Natural killer cell (primary cell): ENCODE measurements at regions not wholly inside any gene's neighbourhood (a gene's known extent, or its start where the extent isn't known, plus 50 kb on each side); places are given as distances from the start of the nearest gene placed in this dataset.

Experiments used
- ATAC-seq, 3 donors: fragments of 150-1000 bp in 2 of 3; fragments of 200-7000 bp in 1 of 3; cut with Tn5 transposase; 1 replicate in 1 of 3; 2 replicates in 2 of 3; pipeline ENCODE4 v1.10.0; 2021; ENCODE audit warnings: mild to moderate bottlenecking in 2 of 3, moderate library complexity in 2 of 3
- DNase-seq, 2 donors: peaks; one replicate each; pipeline versions ENCODE4 v3.0.0 to v3.0.0-alpha.2; 2013 to 2021; ENCODE audit warnings: mixed read lengths in 1 of 2
- H3K27ac ChIP-seq: one replicate; pipeline ENCODE4 v1.5.1; 2013; ENCODE audit warnings: mild to moderate bottlenecking, low read length
- H3K27me3 ChIP-seq: one replicate; pipeline ENCODE4 v1.6.1; 2013; ENCODE audit warnings: low read length; ENCODE audit not compliant: control insufficient read depth, insufficient read depth
- H3K36me3 ChIP-seq: one replicate; pipeline ENCODE4 v1.6.1; 2013; ENCODE audit warnings: low read length; ENCODE audit not compliant: control insufficient read depth, insufficient read depth
- H3K4me1 ChIP-seq: one replicate; pipeline ENCODE4 v1.6.1; 2013; ENCODE audit warnings: low read length; ENCODE audit not compliant: control insufficient read depth, insufficient read depth
- H3K4me3 ChIP-seq: one replicate; pipeline ENCODE4 v1.5.1; 2013; ENCODE audit warnings: low read length
- H3K9me3 ChIP-seq: one replicate; pipeline ENCODE4 v1.6.1; 2013; ENCODE audit warnings: low read length; ENCODE audit not compliant: control insufficient read depth, insufficient read depth
- H3K27ac Mint-ChIP-seq, 2 donors: one replicate each; pipeline ENCODE4 v1.8.0; 2022; ENCODE audit warnings: mild to moderate bottlenecking in 2 of 2, mixed read lengths in 2 of 2, moderate library complexity in 1 of 2
- H3K27me3 Mint-ChIP-seq, 2 donors: one replicate each; pipeline ENCODE4 v1.8.0; 2022; ENCODE audit warnings: low read depth in 2 of 2, mixed read lengths in 2 of 2
- H3K36me3 Mint-ChIP-seq: one replicate; pipeline ENCODE4 v1.8.0; 2022; ENCODE audit warnings: mixed read lengths
- H3K4me1 Mint-ChIP-seq, 2 donors: one replicate each; pipeline ENCODE4 v1.8.0; 2022; ENCODE audit warnings: mixed read lengths in 2 of 2
- H3K4me3 Mint-ChIP-seq: one replicate; pipeline ENCODE4 v1.8.0; 2022; ENCODE audit warnings: mild to moderate bottlenecking, moderate library complexity, mixed read lengths
- H3K9me3 Mint-ChIP-seq, 2 donors: one replicate each; pipeline ENCODE4 v1.8.0; 2022; ENCODE audit warnings: mixed read lengths in 2 of 2
- WGBS: methylation state at CpG from one replicate; pipeline ENCODE4 v1.1.7; 2013; ENCODE audit warnings: missing lambda C conversion rate; ENCODE audit not compliant: insufficient coverage; 5-methylcytosine and 5-hydroxymethylcytosine counted together
- intact Hi-C: fragments of 100-400 bp; cut with micrococcal nuclease; formaldehyde crosslinking; loops from one replicate; pipeline ENCODE4 v1.14.2; 2022
- TF ChIP-seq, protein P1 (sequence below): fragments of 200-600 bp; IDR thresholded peaks from one replicate; pipeline ENCODE4 v1.8.0; 2022; ENCODE audit warnings: antibody characterized with exemption

DNA sequence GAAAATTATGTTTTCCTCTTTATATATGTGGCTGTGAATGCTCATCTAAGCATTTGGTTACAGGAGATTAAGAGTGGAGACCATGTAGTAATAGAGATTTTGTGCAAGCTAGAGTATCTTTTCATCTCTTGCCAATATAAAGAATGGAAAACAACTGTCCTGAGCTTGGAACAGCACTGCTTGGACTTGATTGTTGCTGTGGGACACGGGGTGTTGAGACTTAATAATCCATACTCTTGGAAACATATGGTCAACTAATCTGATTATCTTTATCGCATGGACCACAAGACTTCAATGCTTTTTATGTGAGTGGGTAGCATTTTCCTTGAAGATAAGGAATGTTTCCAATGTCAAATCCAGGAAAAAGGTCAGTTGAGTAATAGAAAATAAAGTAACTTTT is 806.3 kb downstream of the DIPK2A start:
- H3K36me3 ChIP-seq, result no peaks in the 10 kb centered on the region
- 93% methylated on average over 2 of the region's 2 CpGs for WGBS
- H3K4me1 Mint-ChIP-seq, result no peaks in the 10 kb centered on the region
- H3K4me3 ChIP-seq, result no peak overlapping the region
- DNase-seq (no peak), ATAC-seq (no peak)
- H3K36me3 Mint-ChIP-seq, result no peaks in the 10 kb centered on the region
- no peaks in the 10 kb centered on the region for H3K4me1 ChIP-seq
- intact Hi-C loops, result no loop called here
- H3K27ac Mint-ChIP-seq, result no peak overlapping the region
- H3K9me3 Mint-ChIP-seq, result peaks cover 0 to 4% of the 10 kb centered on the region in 2 donors
- H3K9me3 ChIP-seq, result no peaks in the 10 kb centered on the region
- TF ChIP-seq, protein P1, sequence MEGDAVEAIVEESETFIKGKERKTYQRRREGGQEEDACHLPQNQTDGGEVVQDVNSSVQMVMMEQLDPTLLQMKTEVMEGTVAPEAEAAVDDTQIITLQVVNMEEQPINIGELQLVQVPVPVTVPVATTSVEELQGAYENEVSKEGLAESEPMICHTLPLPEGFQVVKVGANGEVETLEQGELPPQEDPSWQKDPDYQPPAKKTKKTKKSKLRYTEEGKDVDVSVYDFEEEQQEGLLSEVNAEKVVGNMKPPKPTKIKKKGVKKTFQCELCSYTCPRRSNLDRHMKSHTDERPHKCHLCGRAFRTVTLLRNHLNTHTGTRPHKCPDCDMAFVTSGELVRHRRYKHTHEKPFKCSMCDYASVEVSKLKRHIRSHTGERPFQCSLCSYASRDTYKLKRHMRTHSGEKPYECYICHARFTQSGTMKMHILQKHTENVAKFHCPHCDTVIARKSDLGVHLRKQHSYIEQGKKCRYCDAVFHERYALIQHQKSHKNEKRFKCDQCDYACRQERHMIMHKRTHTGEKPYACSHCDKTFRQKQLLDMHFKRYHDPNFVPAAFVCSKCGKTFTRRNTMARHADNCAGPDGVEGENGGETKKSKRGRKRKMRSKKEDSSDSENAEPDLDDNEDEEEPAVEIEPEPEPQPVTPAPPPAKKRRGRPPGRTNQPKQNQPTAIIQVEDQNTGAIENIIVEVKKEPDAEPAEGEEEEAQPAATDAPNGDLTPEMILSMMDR, result no peak
- no peak overlapping the region for H3K4me3 Mint-ChIP-seq
- H3K27me3 Mint-ChIP-seq, result no peaks in the 10 kb centered on the region
- no peaks in the 10 kb centered on the region for H3K27me3 ChIP-seq
- no peak overlapping the region for H3K27ac ChIP-seq

DNA sequence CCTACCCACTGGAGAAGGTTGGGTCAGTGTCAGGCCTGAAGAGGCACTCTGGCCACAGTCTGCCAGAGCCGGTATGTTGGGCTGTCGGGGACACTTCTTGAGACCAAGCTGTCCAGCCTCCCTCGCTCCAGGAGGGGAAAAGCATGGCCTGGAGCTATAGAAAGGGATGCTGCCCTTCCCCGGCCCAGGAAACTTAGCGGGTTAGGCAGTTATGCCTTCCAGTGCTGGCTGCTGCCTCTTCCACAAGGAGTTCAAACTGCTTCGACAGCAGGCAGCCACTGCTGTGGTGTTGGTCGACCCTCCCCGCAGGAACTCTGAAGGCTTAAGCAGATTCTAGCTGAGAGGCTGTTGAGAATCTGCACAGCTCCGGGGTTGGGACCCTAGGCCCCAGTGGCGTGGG is 819.4 kb downstream of the DIPK2A start:
- H3K27ac Mint-ChIP-seq, result no peak overlapping the region
- no peaks in the 10 kb centered on the region for H3K4me1 Mint-ChIP-seq
- 89% methylated on average over 10 of the region's 10 CpGs for WGBS
- TF ChIP-seq, protein P1, result no peak
- peaks cover 5% of the 10 kb centered on the region for H3K9me3 ChIP-seq
- no peaks in the 10 kb centered on the region for H3K36me3 ChIP-seq
- no peak overlapping the region for H3K4me3 Mint-ChIP-seq
- intact Hi-C loops, result no loop called here
- H3K27ac ChIP-seq, result no peak overlapping the region
- H3K27me3 Mint-ChIP-seq, result no peaks in the 10 kb centered on the region
- no peaks in the 10 kb centered on the region for H3K27me3 ChIP-seq
- DNase-seq (no peak), ATAC-seq (no peak)
- H3K9me3 Mint-ChIP-seq, result peaks cover 0 to 2% of the 10 kb centered on the region in 2 donors
- no peaks in the 10 kb centered on the region for H3K36me3 Mint-ChIP-seq
- H3K4me1 ChIP-seq, result no peaks in the 10 kb centered on the region
- no peak overlapping the region for H3K4me3 ChIP-seq

DNA sequence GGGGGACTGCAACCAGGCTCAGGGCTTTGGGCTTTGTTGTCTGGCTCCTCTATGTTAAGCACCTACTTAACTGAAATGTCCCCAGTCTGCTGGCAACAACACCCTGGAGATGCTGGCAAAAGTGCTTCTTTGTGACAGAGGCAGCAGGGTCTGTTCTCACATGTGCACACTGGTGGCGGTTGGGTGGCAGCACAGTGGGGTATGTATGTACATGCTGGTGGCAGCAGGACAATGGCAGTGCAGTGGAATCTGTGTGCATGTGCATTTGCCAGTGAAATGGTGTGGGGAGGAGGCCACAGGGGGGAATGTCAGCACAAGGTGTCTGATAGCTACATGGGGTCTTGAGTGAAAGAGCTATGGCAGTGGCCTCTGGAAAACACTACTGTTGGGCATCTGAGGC is 830.3 kb downstream of the DIPK2A start:
- Mint-ChIP-seq H3K27me3 (no peaks in the 10 kb centered on the region), H3K27ac (no peak overlapping the region), H3K4me1 (no peaks in the 10 kb centered on the region), H3K36me3 (no peaks in the 10 kb centered on the region), H3K4me3 (no peak overlapping the region), H3K9me3 (peaks cover 13 to 18% of the 10 kb centered on the region in 2 donors)
- Histone ChIP-seq H3K27me3 (no peaks in the 10 kb centered on the region), H3K4me1 (no peaks in the 10 kb centered on the region), H3K36me3 (no peaks in the 10 kb centered on the region), H3K27ac (no peak overlapping the region), H3K4me3 (no peak overlapping the region), H3K9me3 (no peaks in the 10 kb centered on the region)
- intact Hi-C loops, result no loop called here
- DNase-seq, result no peak
- ATAC-seq, result no peak
- TF ChIP-seq, protein P1, result no peak
- 100% methylated on average over 1 of the region's 1 CpG for WGBS

DNA sequence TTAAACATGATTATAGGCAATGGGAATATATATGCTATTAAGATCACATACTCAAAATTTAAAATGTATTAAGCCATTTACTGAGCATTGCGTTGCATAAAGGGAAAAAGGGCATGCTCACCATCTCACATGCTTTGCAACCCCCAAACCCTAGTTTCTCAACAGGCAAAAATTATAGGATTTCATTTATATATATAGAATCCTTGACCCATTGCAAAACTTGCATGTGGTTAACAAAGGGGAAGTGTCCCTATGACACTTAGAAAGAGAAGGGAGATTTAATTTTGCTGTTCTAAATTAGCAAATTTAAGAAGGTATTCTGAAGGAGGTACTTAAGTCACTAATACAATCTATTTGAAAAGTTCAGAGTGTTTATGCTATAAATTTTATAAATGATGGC is 837.8 kb downstream of the DIPK2A start:
- H3K4me3 ChIP-seq, result no peak overlapping the region
- Mint-ChIP-seq H3K27ac (no peak overlapping the region), H3K9me3 (peaks cover 10 to 13% of the 10 kb centered on the region in 2 donors), H3K4me3 (no peak overlapping the region), H3K27me3 (no peaks in the 10 kb centered on the region), H3K4me1 (no peaks in the 10 kb centered on the region), H3K36me3 (no peaks in the 10 kb centered on the region)
- no CpG with 5 or more reads among the region's 1 CpG for WGBS
- DNase-seq (no peak), ATAC-seq (no peak)
- no peaks in the 10 kb centered on the region for H3K36me3 ChIP-seq
- no peaks in the 10 kb centered on the region for H3K4me1 ChIP-seq
- intact Hi-C loops, result no loop called here
- H3K9me3 ChIP-seq, result no peaks in the 10 kb centered on the region
- TF ChIP-seq, protein P1, result no peak
- no peak overlapping the region for H3K27ac ChIP-seq
- H3K27me3 ChIP-seq, result no peaks in the 10 kb centered on the region
